ENCODE measurements at regions not wholly inside any gene's neighbourhood (a gene's known extent, or its start where the extent isn't known, plus 50 kb on each side); places are given as distances from the start of the nearest gene placed in this dataset.

DNA sequence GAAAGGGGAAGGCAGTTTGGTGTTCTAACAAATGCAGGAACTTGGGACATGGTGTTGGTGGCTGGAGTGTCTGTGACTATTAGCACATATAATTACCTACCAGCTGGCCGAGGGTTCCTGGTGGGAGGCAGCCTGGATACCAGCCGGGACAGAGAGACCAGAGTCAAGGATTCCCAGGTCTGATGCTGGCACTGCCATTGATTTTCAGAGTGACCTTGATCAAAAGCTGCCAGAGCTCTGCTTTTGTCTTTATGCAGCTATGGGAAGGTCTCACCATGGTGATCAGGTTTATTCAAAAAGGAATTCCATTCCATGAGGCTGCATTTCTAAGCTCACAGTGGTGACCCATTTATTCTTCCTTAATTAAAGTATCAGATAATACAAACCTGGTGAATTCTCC lies 101.0 kb upstream of the PWP1 start:
- TF ChIP-seq CTCF (IDR thresholded peaks at IDR 0.05; ENCODE audit: control extremely low read depth, extremely low read depth) = no peak
- ATAC-seq (ENCODE audit: insufficient read depth, low FRiP score) (no peak), DNase-seq (no peak)
- Histone ChIP-seq H3K4me3 (no peak overlapping the region), H3K27ac (ENCODE audit: low read depth in 1 of 2, low read length in 1 of 2) (no peak overlapping the region), H3K9me3 (ENCODE audit: control insufficient read depth in 4 of 4, insufficient read depth in 3 of 4, low read length in 3 of 4) (peaks cover 0 to 13% (median 2%) of the 10 kb centered on the region in 4 donors), H3K9ac (ENCODE audit: insufficient read depth in 1 of 2, low read length in 2 of 2) (no peak overlapping the region), H3K36me3 (ENCODE audit: control insufficient read depth in 4 of 4, insufficient read depth in 4 of 4, low read length in 4 of 4) (no peaks in the 10 kb centered on the region), H3K27me3 (ENCODE audit: control insufficient read depth in 3 of 3, insufficient read depth in 3 of 3, low read length in 2 of 3) (peaks cover 0 to 30% (median 21%) of the 10 kb centered on the region in 3 donors), H3K4me1 (ENCODE audit: control insufficient read depth in 5 of 5, insufficient read depth in 5 of 5, low read length in 5 of 5) (peaks cover 0 to 4% (median 0%) of the 10 kb centered on the region in 5 donors)
- 44 to 72% methylated on average over 2 of the region's 2 CpGs for WGBS, 2 donors

DNA sequence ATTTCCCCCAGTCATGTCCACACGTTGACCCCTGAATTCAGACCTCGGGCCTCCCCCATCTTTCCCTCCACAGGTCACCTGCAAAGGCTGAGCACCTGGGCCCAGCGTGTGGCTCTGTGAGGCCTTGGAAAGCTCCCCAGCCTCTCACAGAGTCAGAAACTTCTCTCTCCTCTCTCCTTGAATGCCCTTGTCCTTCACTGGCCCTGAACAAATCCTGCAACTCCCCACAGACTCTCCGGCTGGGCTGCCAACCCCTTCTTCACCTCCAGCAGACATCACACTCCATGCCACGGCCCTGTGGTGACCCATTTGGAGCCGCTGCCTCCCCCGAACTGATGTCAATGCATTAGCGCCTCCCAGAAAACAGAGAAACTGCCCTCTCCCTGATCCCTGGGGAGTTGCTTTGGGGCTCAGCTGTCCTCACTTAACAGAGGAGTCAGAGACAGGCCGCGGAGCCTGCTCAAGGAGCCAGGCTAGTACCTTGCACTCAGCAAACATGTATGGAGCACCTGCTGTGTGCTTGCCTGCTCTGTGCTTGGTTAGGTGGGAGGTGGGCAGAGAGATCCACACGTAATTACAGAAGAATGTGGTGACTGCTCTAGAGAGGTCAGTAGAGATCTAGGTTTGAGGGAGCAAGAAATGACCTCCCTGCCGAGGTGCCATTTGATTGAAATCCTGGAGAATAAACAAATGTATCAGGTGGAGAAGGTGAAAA lies 99.2 kb upstream of the PWP1 start:
- DNase-seq = no peak
- Histone ChIP-seq H3K27ac (ENCODE audit: low read depth in 1 of 2, low read length in 1 of 2) (no peak overlapping the region), H3K27me3 (ENCODE audit: control insufficient read depth in 3 of 3, insufficient read depth in 3 of 3, low read length in 2 of 3) (peaks cover 0 to 23% (median 12%) of the 10 kb centered on the region in 3 donors), H3K9ac (ENCODE audit: insufficient read depth in 1 of 2, low read length in 2 of 2) (no peak overlapping the region), H3K36me3 (ENCODE audit: control insufficient read depth in 4 of 4, insufficient read depth in 4 of 4, low read length in 4 of 4) (no peaks in the 10 kb centered on the region), H3K4me3 (no peak overlapping the region), H3K4me1 (ENCODE audit: control insufficient read depth in 5 of 5, insufficient read depth in 5 of 5, low read length in 5 of 5) (peaks cover 0 to 2% (median 0%) of the 10 kb centered on the region in 5 donors), H3K9me3 (ENCODE audit: control insufficient read depth in 4 of 4, insufficient read depth in 3 of 4, low read length in 3 of 4) (peaks cover 0 to 13% (median 2%) of the 10 kb centered on the region in 4 donors)
- TF ChIP-seq CTCF (IDR thresholded peaks at IDR 0.05; ENCODE audit: control extremely low read depth, extremely low read depth) = no peak
- ATAC-seq (ENCODE audit: insufficient read depth, low FRiP score) = no peak
- WGBS, 2 donors = 80 to 91% methylated on average over 12 of the region's 12 CpGs

GRCh38 chr12:107590413-107590812 lies 95.2 kb upstream of the PWP1 start:
- no peak for ATAC-seq (ENCODE audit: insufficient read depth, low FRiP score)
- no peaks in the 10 kb centered on the region for H3K27me3 ChIP-seq (ENCODE audit: control insufficient read depth in 3 of 3, insufficient read depth in 3 of 3, low read length in 2 of 3)
- no peaks in the 10 kb centered on the region for H3K4me1 ChIP-seq (ENCODE audit: control insufficient read depth in 5 of 5, insufficient read depth in 5 of 5, low read length in 5 of 5)
- no peaks in the 10 kb centered on the region for H3K36me3 ChIP-seq (ENCODE audit: control insufficient read depth in 4 of 4, insufficient read depth in 4 of 4, low read length in 4 of 4)
- 51 to 83% methylated on average over 3 of the region's 3 CpGs for WGBS, 2 donors
- H3K9ac ChIP-seq (ENCODE audit: insufficient read depth in 1 of 2, low read length in 2 of 2) = no peak overlapping the region
- DNase-seq = no peak
- H3K27ac ChIP-seq (ENCODE audit: low read depth in 1 of 2, low read length in 1 of 2) = peak overlapping the region in 1 of 2 donors; percentile 67
- no peak for TF ChIP-seq CTCF (IDR thresholded peaks at IDR 0.05; ENCODE audit: control extremely low read depth, extremely low read depth)
- H3K9me3 ChIP-seq (ENCODE audit: control insufficient read depth in 4 of 4, insufficient read depth in 3 of 4, low read length in 3 of 4) = peaks cover 0 to 19% (median 9%) of the 10 kb centered on the region in 4 donors
- no peak overlapping the region for H3K4me3 ChIP-seq

Measured in lung (tissue), 11 donors.